ENCODE measurements at regions not wholly inside any gene's neighbourhood (a gene's known extent, or its start where the extent isn't known, plus 50 kb on each side); places are given as distances from the start of the nearest gene placed in this dataset.
"Not testable (repeated sequence)": the region's sequence is repeated elsewhere in the genome, so short reads cannot be mapped to it uniquely, and the experiment has no call there.

GRCh38 chr4:12562021-12562420 lies 922.1 kb downstream of the RAB28 start:
- DNase-seq, result no peak

GRCh38 chr4:12555011-12555410 lies 929.1 kb downstream of the RAB28 start:
- DNase-seq, result no peak

GRCh38 chr4:12548678-12549077 lies 935.5 kb downstream of the RAB28 start:
- DNase-seq, result no peak

GRCh38 chr4:12545812-12546211 lies 938.3 kb downstream of the RAB28 start:
- no peak for DNase-seq

GRCh38 chr4:12538162-12538561 lies 946.0 kb downstream of the RAB28 start:
- no peak for DNase-seq

DNA sequence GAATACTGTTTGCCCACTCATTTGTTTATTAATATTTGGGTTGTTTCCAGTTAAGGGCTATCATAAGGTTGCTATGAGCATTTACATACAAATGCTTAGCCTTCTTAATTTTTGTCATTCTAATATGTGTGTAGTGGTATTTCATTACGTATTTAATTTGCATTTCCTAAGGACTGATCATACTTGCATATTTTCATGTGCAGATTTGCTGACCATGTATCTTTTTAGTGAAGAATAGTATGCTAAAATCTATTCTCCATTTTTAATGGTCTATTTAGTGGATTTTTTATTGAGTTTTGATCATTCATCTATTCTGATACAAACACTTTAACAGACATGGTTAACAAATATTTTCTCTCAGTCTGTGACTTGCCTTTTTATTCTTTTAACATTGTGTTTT lies 949.5 kb downstream of the RAB28 start:
- DNase-seq, result no peak

- DNase-seq, result no peak
These were observed 964.7 kb downstream of the RAB28 start for GRCh38 chr4:12519426-12519825.

- DNase-seq, result no peak
These were observed 976.2 kb downstream of the RAB28 start for GRCh38 chr4:12507868-12508481.

- no peak for DNase-seq
These were observed 983.7 kb downstream of the RAB28 start for GRCh38 chr4:12500409-12500808.

DNA sequence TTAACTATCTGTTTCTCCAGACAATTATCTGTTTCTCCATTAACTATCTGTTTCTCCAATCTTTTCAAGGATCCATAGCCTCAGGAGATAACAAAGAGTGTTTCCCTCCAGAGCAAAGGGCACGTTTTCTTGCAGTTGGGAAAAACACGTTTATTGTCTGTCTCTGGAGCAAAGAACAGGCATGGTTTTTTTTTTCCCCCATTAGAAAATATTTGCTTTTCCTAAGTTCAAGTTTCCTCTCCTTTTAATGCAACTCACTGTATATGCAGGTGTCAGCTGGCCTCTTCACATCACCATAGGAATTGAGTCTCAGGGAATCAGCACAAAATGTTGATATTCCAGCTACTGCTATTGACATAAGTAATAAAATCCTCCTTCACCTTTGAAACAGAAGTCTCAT lies 984.4 kb downstream of the RAB28 start:
- no peak for DNase-seq

- DNase-seq, result no peak
These were observed 988.9 kb downstream of the RAB28 start for GRCh38 chr4:12495211-12495610.

- DNase-seq, result no peak
These were observed 991.3 kb downstream of the RAB28 start for GRCh38 chr4:12492730-12493393.

GRCh38 chr4:12488672-12489071 lies 995.5 kb downstream of the RAB28 start:
- no peak for DNase-seq

DNA sequence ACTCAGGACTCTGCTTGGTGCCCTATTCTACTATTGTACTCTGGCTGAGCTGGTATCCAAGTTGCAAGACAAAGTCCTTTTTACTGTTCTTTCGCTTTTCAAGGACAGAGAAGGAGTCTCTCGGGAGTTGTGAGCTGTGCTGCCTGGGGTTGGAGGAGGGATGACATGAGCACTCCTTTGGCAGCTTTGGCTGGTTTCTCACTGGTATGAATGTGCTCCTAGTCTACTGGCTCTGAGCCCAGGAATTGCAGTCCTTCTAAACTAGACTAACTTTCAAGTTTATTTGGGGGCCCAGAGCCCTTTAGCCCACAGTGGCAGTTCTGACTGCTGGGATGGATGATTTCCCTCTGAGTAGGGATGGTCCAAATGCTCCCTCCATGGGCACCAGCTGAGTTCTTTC lies 997.1 kb downstream of the RAB28 start:
- no peak for DNase-seq

DNA sequence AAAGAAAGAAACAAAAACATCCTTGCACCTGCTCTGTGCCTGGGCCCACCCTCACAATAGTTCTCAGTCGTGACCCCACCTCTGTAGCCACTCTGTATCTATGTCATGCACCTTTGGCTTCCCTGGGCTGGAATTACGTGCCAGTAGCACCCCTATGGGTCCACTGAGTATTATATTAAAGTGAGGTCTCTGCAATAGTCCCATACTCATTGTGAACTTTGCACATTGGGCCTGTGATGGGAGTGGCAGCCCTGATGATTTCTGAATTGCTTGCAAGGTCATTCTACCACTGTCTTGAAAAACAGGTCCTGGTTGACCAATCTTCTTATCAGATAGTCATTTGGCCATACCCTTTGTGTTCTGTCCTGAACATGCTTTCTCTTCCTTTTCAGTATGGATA lies 1012.1 kb downstream of the RAB28 start:
- DNase-seq, result no peak

DNA sequence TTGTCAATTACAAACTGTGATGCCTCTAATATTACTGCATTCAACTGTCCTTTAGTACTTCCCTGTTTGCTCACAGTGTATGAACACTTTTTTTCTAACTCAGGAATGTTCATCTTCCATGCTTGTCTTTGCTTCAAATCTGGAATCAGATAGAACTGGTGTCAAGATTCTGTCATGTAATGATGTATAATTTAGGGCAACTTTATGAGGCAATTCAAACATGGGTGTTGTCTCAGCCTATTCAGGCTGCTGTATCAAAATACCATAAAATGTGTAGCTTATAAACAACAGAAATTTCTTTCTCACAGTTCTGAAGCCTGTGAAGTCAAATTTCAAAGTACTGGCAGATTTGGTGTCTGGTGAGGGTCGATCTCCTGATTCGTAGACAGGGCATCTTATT lies 1012.9 kb downstream of the RAB28 start:
- no peak for DNase-seq

GRCh38 chr4:12461576-12461975 lies 1022.6 kb downstream of the RAB28 start:
- DNase-seq, result not testable (repeated sequence)

- DNase-seq, result no peak
These were observed 1025.0 kb downstream of the RAB28 start for GRCh38 chr4:12459126-12459525.

DNA sequence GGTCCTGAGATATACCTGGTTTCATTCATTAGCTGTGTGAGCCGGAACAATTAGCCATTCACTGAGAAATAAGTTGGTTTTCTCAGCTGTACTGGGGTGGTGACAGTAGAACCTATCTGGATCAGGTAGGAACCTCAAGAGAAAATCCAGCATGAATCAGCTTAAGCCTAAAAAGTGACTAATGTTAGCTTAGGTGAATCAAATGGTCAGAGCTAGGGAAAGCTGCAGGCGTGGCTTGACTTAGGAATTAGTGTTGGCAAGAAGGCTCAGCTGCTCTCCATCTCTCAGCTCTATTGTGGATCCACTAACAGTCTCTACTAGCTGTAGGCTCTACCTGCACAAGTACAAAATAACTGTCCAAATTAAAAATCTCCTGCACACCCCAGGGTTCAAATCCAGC lies 1025.5 kb downstream of the RAB28 start:
- DNase-seq, result no peak

GRCh38 chr4:12452291-12452690 lies 1023.6 kb upstream of the HS3ST1 start:
- DNase-seq, result no peak

- DNase-seq, result no peak
These were observed 1018.8 kb upstream of the HS3ST1 start for GRCh38 chr4:12447451-12447850.

DNA sequence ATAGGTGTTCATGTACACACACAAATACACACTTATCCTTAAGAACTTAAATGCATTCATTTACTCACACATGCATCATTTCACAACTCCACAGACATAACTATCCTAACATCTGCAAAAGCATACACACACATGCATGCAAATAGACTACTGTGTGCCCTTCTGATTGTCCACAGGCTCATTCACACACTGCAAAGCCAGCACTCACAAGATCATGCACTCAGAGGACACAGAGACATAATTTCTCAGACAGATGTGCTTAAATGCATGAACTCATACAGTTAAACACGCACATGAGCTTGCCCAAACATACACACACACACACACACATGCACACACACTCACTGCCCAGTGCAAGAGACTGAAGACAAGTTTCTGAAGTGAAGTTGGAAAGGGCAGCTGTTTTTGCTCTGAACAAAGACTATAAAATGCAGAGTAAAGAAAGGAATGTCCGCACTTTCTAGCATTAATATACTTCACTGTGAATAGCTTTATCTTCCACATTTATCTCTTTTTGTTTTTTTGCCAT lies 1018.0 kb upstream of the HS3ST1 start:
- no peak for DNase-seq

DNA sequence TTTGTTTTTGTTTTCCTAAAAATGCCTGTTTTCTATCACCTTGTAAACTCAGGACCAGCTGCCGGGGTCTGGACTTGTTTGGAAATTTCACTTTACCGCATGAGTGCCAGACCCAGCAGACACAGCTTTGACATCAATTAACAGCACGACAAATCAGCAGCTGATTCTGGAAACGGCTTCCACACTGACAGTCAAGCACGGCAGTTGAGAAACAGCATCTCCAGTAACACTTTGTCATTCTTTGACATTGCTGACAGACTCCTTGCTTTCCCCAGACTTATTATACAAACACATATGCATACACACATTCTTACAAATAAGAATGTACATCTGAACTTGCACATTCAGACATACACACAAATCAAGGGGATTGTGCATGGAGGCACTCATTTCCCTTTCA lies 1017.6 kb upstream of the HS3ST1 start:
- no peak for DNase-seq

DNA sequence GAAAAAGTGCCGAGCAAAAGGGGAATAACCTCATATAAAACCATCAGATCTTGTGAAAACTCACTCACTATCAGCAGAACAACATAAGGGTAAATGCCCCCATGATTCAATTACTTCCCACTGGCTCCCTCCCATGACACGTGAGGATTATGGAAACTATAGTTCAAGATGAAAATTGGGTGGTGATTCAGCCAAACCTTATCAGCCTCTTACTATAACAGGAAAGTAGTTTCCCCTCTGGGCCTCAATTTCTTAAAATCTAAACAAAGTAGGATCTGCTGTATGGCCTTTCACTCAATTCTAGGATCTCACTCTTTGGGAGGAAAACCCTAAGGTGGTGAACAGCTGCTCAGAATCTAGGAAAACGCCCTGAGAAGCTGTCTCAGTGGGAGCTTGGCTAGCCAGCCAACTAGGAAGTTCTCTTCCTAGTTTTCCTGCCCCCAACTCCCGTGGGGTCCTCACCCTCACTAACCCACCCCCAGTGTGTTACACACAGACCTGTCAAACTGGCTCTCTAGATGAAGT lies 1017.1 kb upstream of the HS3ST1 start:
- DNase-seq, result no peak
